Kidney epithelial cell (primary cell): ENCODE measurements at regions not wholly inside any gene's neighbourhood (a gene's known extent, or its start where the extent isn't known, plus 50 kb on each side); places are given as distances from the start of the nearest gene placed in this dataset.

Experiments used
- DNase-seq: peaks from one replicate; pipeline ENCODE4 v3.0.0-alpha.2; 2010; ENCODE audit warnings: low read depth
- H3K27me3 ChIP-seq: 2 replicates; pipeline ENCODE4 v1.6.0; 2011; ENCODE audit warnings: low read length; ENCODE audit not compliant: control insufficient read depth, insufficient read depth
- H3K36me3 ChIP-seq: 2 replicates; pipeline ENCODE4 v1.5.1; 2011; ENCODE audit warnings: low read length; ENCODE audit not compliant: control insufficient read depth, insufficient read depth
- H3K4me3 ChIP-seq: 2 replicates; pipeline ENCODE4 v1.5.1; 2011; ENCODE audit warnings: low read depth, mild to moderate bottlenecking, control low read depth, low read length
- CTCF ChIP-seq: IDR thresholded peaks from 2 replicates; pipeline ENCODE4 v1.5.1; 2011; ENCODE audit warnings: mild to moderate bottlenecking, moderate library complexity, low read length, control low read depth, inconsistent platforms; ENCODE audit not compliant: insufficient read depth, poor library complexity, severe bottlenecking

GRCh38 chr15:53833134-53833624 is 73.7 kb upstream of the WDR72 start:
- no peaks in the 10 kb centered on the region for H3K36me3 ChIP-seq
- no peak for TF ChIP-seq CTCF
- DNase-seq: no peak
- H3K4me3 ChIP-seq: no peak overlapping the region
- H3K27me3 ChIP-seq: no peaks in the 10 kb centered on the region

- no peak for DNase-seq
Observed at GRCh38 chr15:53831907-53832770, 72.7 kb upstream of the WDR72 start.

GRCh38 chr15:53830707-53831386 is 71.4 kb upstream of the WDR72 start:
- TF ChIP-seq CTCF: no peak
- Histone ChIP-seq H3K27me3 (no peaks in the 10 kb centered on the region), H3K4me3 (no peak overlapping the region), H3K36me3 (no peaks in the 10 kb centered on the region)
- no peak for DNase-seq

More at GRCh38 chr15:53831907-53832770, 72.7 kb upstream of the WDR72 start:
- no peaks in the 10 kb centered on the region for H3K36me3 ChIP-seq
- H3K27me3 ChIP-seq: no peaks in the 10 kb centered on the region
- TF ChIP-seq CTCF: no peak
- no peak overlapping the region for H3K4me3 ChIP-seq

- H3K4me3 ChIP-seq: no peak overlapping the region
- H3K36me3 ChIP-seq: no peaks in the 10 kb centered on the region
- no peaks in the 10 kb centered on the region for H3K27me3 ChIP-seq
- no peak for DNase-seq
- TF ChIP-seq CTCF: no peak
Observed at GRCh38 chr15:53829923-53830459, 70.5 kb upstream of the WDR72 start.

GRCh38 chr15:53829471-53829870 is 70.0 kb upstream of the WDR72 start:
- Histone ChIP-seq H3K27me3 (no peaks in the 10 kb centered on the region), H3K36me3 (no peaks in the 10 kb centered on the region), H3K4me3 (no peak overlapping the region)
- TF ChIP-seq CTCF: no peak
- DNase-seq: no peak
